Stomach (tissue), 8 donors: ENCODE measurements at regions not wholly inside any gene's neighbourhood (a gene's known extent, or its start where the extent isn't known, plus 50 kb on each side); places are given as distances from the start of the nearest gene placed in this dataset.

ENCODE experiments used
- DNase-seq, 2 donors: peaks; one replicate each; pipeline versions ENCODE4 v3.0.0 to v3.0.0-alpha.2; 2013 to 2019
- H3K27ac ChIP-seq, 5 donors: fragments of 200-600 bp in 4 of 5; sonication (generic) in 4 of 5; one replicate each; pipeline ENCODE4 v1.5.1; 2013 to 2019; ENCODE audit warnings: mild to moderate bottlenecking in 1 of 5, moderate library complexity in 1 of 5
- H3K27me3 ChIP-seq, 3 donors: fragments of 200-600 bp; sonication (generic); one replicate each; pipeline ENCODE4 v1.5.1; 2017 to 2019; ENCODE audit warnings: mixed run types in 1 of 3
- H3K36me3 ChIP-seq, 4 donors: fragments of 200-600 bp; sonication (generic); 1 replicate in 3 of 4; 2 replicates in 1 of 4; pipeline ENCODE4 v1.5.1; 2016 to 2019
- H3K4me1 ChIP-seq, 4 donors: fragments of 200-600 bp; sonication (generic); one replicate each; pipeline ENCODE4 v1.5.1; 2016 to 2019
- H3K4me3 ChIP-seq, 4 donors: fragments of 200-600 bp; sonication (generic) in 3 of 4; one replicate each; pipeline ENCODE4 v1.5.1; 2016 to 2019; ENCODE audit warnings: mild to moderate bottlenecking in 1 of 4
- H3K9me3 ChIP-seq, 4 donors: fragments of 200-600 bp; sonication (generic); one replicate each; pipeline ENCODE4 v1.5.1; 2016 to 2019
- CTCF ChIP-seq, 7 experiments: fragments of 450-650 bp in 4 of 7; fragments of 200-600 bp in 3 of 7; sonication (generic) in 3 of 7; IDR thresholded peaks; one replicate each; pipeline ENCODE4 v1.5.1; 2016 to 2019; ENCODE audit warnings: antibody characterized with exemption in 7 of 7, control low read depth in 2 of 7, mild to moderate bottlenecking in 1 of 7
- EP300 ChIP-seq: sonication (generic); formaldehyde crosslinking; IDR thresholded peaks from one replicate; pipeline ENCODE4 v1.6.1; 2017; ENCODE audit warnings: antibody characterized with exemption
- POLR2A ChIP-seq, 4 donors: fragments of 450-650 bp; IDR thresholded peaks; one replicate each; pipeline ENCODE4 v1.6.1; 2016; ENCODE audit warnings: antibody characterized with exemption in 4 of 4, control low read depth in 2 of 4, mild to moderate bottlenecking in 1 of 4, moderate library complexity in 1 of 4
- POLR2AphosphoS5 ChIP-seq, 3 donors: sonication (generic); formaldehyde crosslinking; IDR thresholded peaks; one replicate each; pipeline ENCODE4 v1.6.1; 2016; ENCODE audit warnings: antibody characterized with exemption in 3 of 3
- WGBS, 5 donors: extraction: QIAGEN DNeasy Blood & Tissue Kit in 3 of 5; methylation state at CpG; one replicate each; pipeline versions ENCODE4 v1.1.5 to v1.1.7; 2013 to 2018; 5-methylcytosine and 5-hydroxymethylcytosine counted together
- intact Hi-C: fragments of 100-400 bp; cut with DNase I; formaldehyde crosslinking; loops from one replicate; pipeline ENCODE4 v1.15.1; 2023; ENCODE audit warnings: low total_unique reads
- donor health status: healthy with polysubstance abuse.
- donor health status: Bipolar disorder and iron deficiency.
- donor health status: healthy.

GRCh38 chr2:215780313-215780712 is 233.0 kb downstream of the MREG start:
- intact Hi-C loops = no loop called here
- Histone ChIP-seq H3K9me3 (no peaks in the 10 kb centered on the region), H3K27me3 (no peaks in the 10 kb centered on the region)

GRCh38 chr2:215779912-215780311 is 233.4 kb downstream of the MREG start:
- 84 to 96% (median 92%) methylated on average over 3 of the region's 3 CpGs for WGBS, 5 donors
- no peaks in the 10 kb centered on the region for H3K36me3 ChIP-seq
- no peaks in the 10 kb centered on the region for H3K27me3 ChIP-seq
- H3K4me1 ChIP-seq = peaks cover 0 to 17% (median 0%) of the 10 kb centered on the region in 4 donors
- TF ChIP-seq CTCF (IDR thresholded peaks at IDR 0.05) = no peak
- TF ChIP-seq POLR2AphosphoS5 (IDR thresholded peaks at IDR 0.05) = no peak
- no peak for TF ChIP-seq EP300
- no peak for TF ChIP-seq POLR2A (IDR thresholded peaks at IDR 0.05)
- no peak overlapping the region for H3K4me3 ChIP-seq
- no peaks in the 10 kb centered on the region for H3K9me3 ChIP-seq
- no peak overlapping the region for H3K27ac ChIP-seq
- no peak for DNase-seq
- intact Hi-C loops = no loop called here

More at GRCh38 chr2:215780313-215780712, 233.0 kb downstream of the MREG start:
- no peak overlapping the region for H3K27ac ChIP-seq
- no peaks in the 10 kb centered on the region for H3K36me3 ChIP-seq
- DNase-seq = no peak
- peaks cover 0 to 17% (median 0%) of the 10 kb centered on the region in 4 donors for H3K4me1 ChIP-seq
- no peak overlapping the region for H3K4me3 ChIP-seq
- 68 to 74% (median 72%) methylated on average over 5 of the region's 5 CpGs for WGBS, 5 donors
- TF ChIP-seq CTCF (IDR thresholded peaks at IDR 0.05) (no peak), EP300 (no peak), POLR2A (IDR thresholded peaks at IDR 0.05) (no peak), POLR2AphosphoS5 (IDR thresholded peaks at IDR 0.05) (no peak)

GRCh38 chr2:215777465-215778044 is 235.8 kb downstream of the MREG start:
- H3K4me1 ChIP-seq = peaks cover 0 to 17% (median 5%) of the 10 kb centered on the region in 4 donors
- no peak overlapping the region for H3K4me3 ChIP-seq
- intact Hi-C loops = no loop called here
- WGBS, 5 donors = 63 to 85% (median 69%) methylated on average over 7 of the region's 7 CpGs
- H3K27me3 ChIP-seq = no peaks in the 10 kb centered on the region
- no peak for DNase-seq
- no peaks in the 10 kb centered on the region for H3K9me3 ChIP-seq
- H3K27ac ChIP-seq = no peak overlapping the region
- no peak for TF ChIP-seq EP300
- no peak for TF ChIP-seq POLR2AphosphoS5 (IDR thresholded peaks at IDR 0.05)
- TF ChIP-seq CTCF (IDR thresholded peaks at IDR 0.05) = no peak
- TF ChIP-seq POLR2A (IDR thresholded peaks at IDR 0.05) = no peak
- no peaks in the 10 kb centered on the region for H3K36me3 ChIP-seq

GRCh38 chr2:215775106-215775505 is 238.2 kb downstream of the MREG start:
- no peak overlapping the region for H3K27ac ChIP-seq
- H3K36me3 ChIP-seq = no peaks in the 10 kb centered on the region
- intact Hi-C loops = no loop called here
- H3K4me3 ChIP-seq = no peak overlapping the region
- DNase-seq = no peak
- no peaks in the 10 kb centered on the region for H3K27me3 ChIP-seq
- H3K4me1 ChIP-seq = peaks cover 0 to 24% (median 10%) of the 10 kb centered on the region in 4 donors
- TF ChIP-seq POLR2AphosphoS5 (IDR thresholded peaks at IDR 0.05) (no peak), POLR2A (IDR thresholded peaks at IDR 0.05) (no peak), EP300 (no peak), CTCF (IDR thresholded peaks at IDR 0.05) (no peak)
- 58 to 73% (median 65%) methylated on average over 4 of the region's 4 CpGs for WGBS, 5 donors
- no peaks in the 10 kb centered on the region for H3K9me3 ChIP-seq
